K562 (cell line): ENCODE measurements at regions not wholly inside any gene's neighbourhood (a gene's known extent, or its start where the extent isn't known, plus 50 kb on each side); places are given as distances from the start of the nearest gene placed in this dataset.

Experiments
- CHD4 ChIP-seq: fragments of 200-600 bp; sonication (generic); IDR thresholded peaks from 3 replicates; pipeline ENCODE4 v1.6.1; 2012; ENCODE audit warnings: low read depth, mild to moderate bottlenecking, mixed read lengths, low read length, inconsistent platforms; ENCODE audit not compliant: insufficient read depth, insufficient replicate concordance, poor library complexity, severe bottlenecking
- FOXM1 ChIP-seq, 2 experiments: fragments of 450-650 bp in 1 of 2; sonication (generic) in 1 of 2; formaldehyde crosslinking in 1 of 2; IDR thresholded peaks; 2 replicates each; pipeline versions ENCODE4 v1.6.1 to v1.9.0; 2017 to 2022; ENCODE audit warnings: low read depth in 2 of 2, mild to moderate bottlenecking in 2 of 2, missing genetic modification reagents in 1 of 2, moderate library complexity in 1 of 2
- POLR2AphosphoS5 ChIP-seq: IDR thresholded peaks from 2 replicates; pipeline ENCODE4 v1.6.1; 2011; ENCODE audit warnings: mild to moderate bottlenecking, low read depth, low read length, moderate library complexity; ENCODE audit not compliant: control insufficient read depth, insufficient read depth
- SMAD3 ChIP-seq: fragments of 450-650 bp; formaldehyde crosslinking; conservative IDR thresholded peaks from 2 replicates; pipeline ENCODE4 v1.4.0; 2020; ENCODE audit warnings: mild to moderate bottlenecking
- SMAD4 ChIP-seq: fragments of 250-450 bp; sonication (Bioruptor Pico); conservative IDR thresholded peaks from 2 replicates; pipeline ENCODE4 v1.8.0; 2021; ENCODE audit warnings: inconsistent platforms, mild to moderate bottlenecking, moderate library complexity
- TCF3 ChIP-seq: sonication (generic); formaldehyde crosslinking; IDR thresholded peaks from 2 replicates; pipeline ENCODE4 v1.4.0; 2020; ENCODE audit warnings: mild to moderate bottlenecking, missing genetic modification reagents
- ZNF408 ChIP-seq: fragments of 250-450 bp; sonication (Bioruptor Pico); IDR thresholded peaks from 2 replicates; pipeline ENCODE4 v1.4.0; 2020; ENCODE audit warnings: low read depth, mild to moderate bottlenecking, moderate library complexity

DNA sequence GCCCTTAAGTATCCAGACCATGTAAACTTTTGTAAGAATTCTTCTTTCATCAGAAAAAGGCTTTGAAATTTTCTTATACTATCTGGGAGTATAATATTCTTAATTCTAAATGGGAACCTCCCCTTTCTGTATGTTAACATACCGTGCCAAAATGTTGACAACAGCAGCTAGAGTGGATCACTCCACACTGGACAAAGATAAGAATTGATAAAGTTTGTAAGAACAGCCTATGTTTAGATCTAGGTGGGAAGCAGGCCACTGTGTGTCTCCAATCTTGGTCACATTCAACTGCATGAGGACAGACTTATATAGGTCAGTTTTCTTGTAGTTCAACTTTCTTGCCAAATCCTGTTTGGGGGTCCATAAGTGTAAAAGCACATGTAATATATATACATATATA is 235.7 kb downstream of the RPIA start:
- TF ChIP-seq SMAD3 (no peak), TCF3 (no peak), POLR2AphosphoS5 (no peak), CHD4 (no peak), ZNF408 (CRISPR knock-in tag) (no peak), FOXM1 (IDR thresholded peaks at IDR 0.05; ENCODE audit: low read depth) (no peak), FOXM1 (CRISPR knock-in tag; IDR thresholded peaks at IDR 0.05; ENCODE audit: low read depth) (no peak), SMAD4 (no peak)
